ENCODE measurements at regions not wholly inside any gene's neighbourhood (a gene's known extent, or its start where the extent isn't known, plus 50 kb on each side); places are given as distances from the start of the nearest gene placed in this dataset.

DNA sequence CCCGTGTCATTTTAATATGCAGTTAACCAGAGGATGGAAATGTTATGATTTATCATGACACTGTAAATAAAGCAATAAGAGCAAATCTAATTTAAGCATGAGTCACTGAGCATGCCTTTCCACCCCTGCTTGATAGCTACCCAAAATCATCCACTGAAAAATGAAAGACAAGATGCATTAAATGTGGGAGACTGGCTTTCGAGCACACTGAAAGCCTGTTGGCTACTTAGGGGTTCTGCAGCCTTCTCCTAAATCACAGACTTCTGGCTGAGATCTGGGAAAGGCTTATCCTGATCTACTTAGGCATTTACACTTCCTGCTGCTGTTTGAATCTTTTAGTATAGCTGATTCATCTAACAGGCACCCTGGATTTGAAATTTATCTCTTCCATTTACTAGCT is 778.3 kb upstream of the CDH7 start:
- H2AFZ ChIP-seq (ENCODE audit: low read depth, low read length), result no peak overlapping the region
- DNase-seq (ENCODE audit: extremely low read depth in 1 of 4, low spot score in 3 of 4) (no peak), FAIRE-seq (no peak), ATAC-seq (no peak)
- no peak for TF ChIP-seq MTF1 (CRISPR knock-in tag; IDR thresholded peaks at IDR 0.05; ENCODE audit: borderline replicate concordance)
- no peak for TF ChIP-seq MITF (IDR thresholded peaks at IDR 0.05)
- TF ChIP-seq NELFE (IDR thresholded peaks at IDR 0.05; ENCODE audit: insufficient read depth, insufficient read length), result no peak
- no peak for TF ChIP-seq HMGN3 (IDR thresholded peaks at IDR 0.05; ENCODE audit: borderline replicate concordance, extremely low read depth, insufficient read length, low read depth, low read length)
- no peak for TF ChIP-seq STAG1 (CRISPR knock-in tag; IDR thresholded peaks at IDR 0.05; ENCODE audit: borderline replicate concordance)
- no peak for TF ChIP-seq TCF3 (CRISPR knock-in tag; IDR thresholded peaks at IDR 0.05)
- no peak for TF ChIP-seq NFRKB (IDR thresholded peaks at IDR 0.05; ENCODE audit: low read depth)
- no peak for TF ChIP-seq HNRNPLL (IDR thresholded peaks at IDR 0.05; ENCODE audit: low read depth, low read length, poor library complexity, severe bottlenecking)
- no peak for TF ChIP-seq ZHX1 (conservative IDR thresholded peaks at IDR 0.05; ENCODE audit: low read length)
- TF ChIP-seq NONO (IDR thresholded peaks at IDR 0.05; ENCODE audit: low read depth in 2 of 2, low read length in 1 of 2), result no peak
- TF ChIP-seq ARID3B (CRISPR knock-in tag; IDR thresholded peaks at IDR 0.05; ENCODE audit: borderline replicate concordance), result no peak
- no peak for TF ChIP-seq IFI16 (CRISPR knock-in tag; IDR thresholded peaks at IDR 0.05)
- TF ChIP-seq MBD2 (IDR thresholded peaks at IDR 0.05; ENCODE audit: borderline replicate concordance, low read depth), result no peak
- no peak for TF ChIP-seq TEAD1 (CRISPR knock-in tag; IDR thresholded peaks at IDR 0.05)
- TF ChIP-seq, protein P1, sequence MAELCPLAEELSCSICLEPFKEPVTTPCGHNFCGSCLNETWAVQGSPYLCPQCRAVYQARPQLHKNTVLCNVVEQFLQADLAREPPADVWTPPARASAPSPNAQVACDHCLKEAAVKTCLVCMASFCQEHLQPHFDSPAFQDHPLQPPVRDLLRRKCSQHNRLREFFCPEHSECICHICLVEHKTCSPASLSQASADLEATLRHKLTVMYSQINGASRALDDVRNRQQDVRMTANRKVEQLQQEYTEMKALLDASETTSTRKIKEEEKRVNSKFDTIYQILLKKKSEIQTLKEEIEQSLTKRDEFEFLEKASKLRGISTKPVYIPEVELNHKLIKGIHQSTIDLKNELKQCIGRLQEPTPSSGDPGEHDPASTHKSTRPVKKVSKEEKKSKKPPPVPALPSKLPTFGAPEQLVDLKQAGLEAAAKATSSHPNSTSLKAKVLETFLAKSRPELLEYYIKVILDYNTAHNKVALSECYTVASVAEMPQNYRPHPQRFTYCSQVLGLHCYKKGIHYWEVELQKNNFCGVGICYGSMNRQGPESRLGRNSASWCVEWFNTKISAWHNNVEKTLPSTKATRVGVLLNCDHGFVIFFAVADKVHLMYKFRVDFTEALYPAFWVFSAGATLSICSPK (IDR thresholded peaks at IDR 0.05; ENCODE audit: borderline replicate concordance), result no peak
- no peak for TF ChIP-seq ZNF408 (CRISPR knock-in tag; IDR thresholded peaks at IDR 0.05; ENCODE audit: low read depth)
- no peaks in the 10 kb centered on the region for H3K9me3 ChIP-seq (replicated peaks; ENCODE audit: control insufficient read depth, insufficient read depth, low read depth, low read length)
- H3K9me1 ChIP-seq (ENCODE audit: control insufficient read depth, insufficient read depth, low read length), result no peaks in the 10 kb centered on the region
- H3K27me3 ChIP-seq (ENCODE audit: control insufficient read depth in 2 of 2, insufficient read depth in 2 of 2, low read length in 2 of 2), result no peaks in the 10 kb centered on the region
- no peaks in the 10 kb centered on the region for H3K4me1 ChIP-seq (replicated peaks in 1 of 2; ENCODE audit: control insufficient read depth in 2 of 2, insufficient read depth in 2 of 2, low read length in 2 of 2)
- 0% methylated on average over 2 of the region's 2 CpGs for WGBS (ENCODE audit: insufficient coverage, low coverage, missing lambda C conversion rate)
- BruUV-seq (replicated peaks), result no TSS peak
- no peak overlapping the region for H3K4me3 ChIP-seq
- ChIA-PET POLR2A (interaction anchor here (0.7 kb wide), 1 partner anchor 1349 kb away, joined by 3 read pairs; no protein-coding TSS in a partner anchor), CTCF (ENCODE audit: low intra/inter-chr PET ratio) (no interaction called here)
- H4K20me1 ChIP-seq (replicated peaks; ENCODE audit: control insufficient read depth, insufficient read depth, low read length), result no peaks in the 10 kb centered on the region
- in situ Hi-C loops (cut with MboI) (no loop called here), intact Hi-C loops (cut with micrococcal nuclease) (no loop called here)
- no peaks in the 10 kb centered on the region for H3K36me3 ChIP-seq (ENCODE audit: control insufficient read depth, insufficient read depth, low read length)
- no peak overlapping the region for H3K9ac ChIP-seq (ENCODE audit: insufficient read depth in 1 of 2, low read depth in 2 of 2, low read length in 2 of 2)
- H3K27ac ChIP-seq (ENCODE audit: extremely low read depth, low read depth, low read length), result no peak overlapping the region
- H3K79me2 ChIP-seq (ENCODE audit: control insufficient read depth, insufficient read depth, low read length), result no peaks in the 10 kb centered on the region
- no peak overlapping the region for H3K4me2 ChIP-seq (ENCODE audit: insufficient read depth, low read length)

Measured in K562 (cell line).